ENCODE measurements at regions not wholly inside any gene's neighbourhood (a gene's known extent, or its start where the extent isn't known, plus 50 kb on each side); places are given as distances from the start of the nearest gene placed in this dataset.

- TF ChIP-seq CTCF (conservative IDR thresholded peaks at IDR 0.05) (no peak), ZFX (IDR thresholded peaks at IDR 0.05) (no peak)
These were observed 271.2 kb downstream of the GLI2 start for GRCh38 chr2:121006743-121007489.

Data from C4-2B (cell line).